A204.1 (cell line): ENCODE measurements at regions not wholly inside any gene's neighbourhood (a gene's known extent, or its start where the extent isn't known, plus 50 kb on each side); places are given as distances from the start of the nearest gene placed in this dataset.

Source experiments
- FAIRE-seq: peaks from 2 replicates; lab custom pipeline; 2012; peaks lifted over from hg19 to GRCh38; lab: Jason Lieb, UNC

GRCh38 chr2:203813684-203814083 lies 53.9 kb upstream of the CTLA4 start:
- no peak for FAIRE-seq

DNA sequence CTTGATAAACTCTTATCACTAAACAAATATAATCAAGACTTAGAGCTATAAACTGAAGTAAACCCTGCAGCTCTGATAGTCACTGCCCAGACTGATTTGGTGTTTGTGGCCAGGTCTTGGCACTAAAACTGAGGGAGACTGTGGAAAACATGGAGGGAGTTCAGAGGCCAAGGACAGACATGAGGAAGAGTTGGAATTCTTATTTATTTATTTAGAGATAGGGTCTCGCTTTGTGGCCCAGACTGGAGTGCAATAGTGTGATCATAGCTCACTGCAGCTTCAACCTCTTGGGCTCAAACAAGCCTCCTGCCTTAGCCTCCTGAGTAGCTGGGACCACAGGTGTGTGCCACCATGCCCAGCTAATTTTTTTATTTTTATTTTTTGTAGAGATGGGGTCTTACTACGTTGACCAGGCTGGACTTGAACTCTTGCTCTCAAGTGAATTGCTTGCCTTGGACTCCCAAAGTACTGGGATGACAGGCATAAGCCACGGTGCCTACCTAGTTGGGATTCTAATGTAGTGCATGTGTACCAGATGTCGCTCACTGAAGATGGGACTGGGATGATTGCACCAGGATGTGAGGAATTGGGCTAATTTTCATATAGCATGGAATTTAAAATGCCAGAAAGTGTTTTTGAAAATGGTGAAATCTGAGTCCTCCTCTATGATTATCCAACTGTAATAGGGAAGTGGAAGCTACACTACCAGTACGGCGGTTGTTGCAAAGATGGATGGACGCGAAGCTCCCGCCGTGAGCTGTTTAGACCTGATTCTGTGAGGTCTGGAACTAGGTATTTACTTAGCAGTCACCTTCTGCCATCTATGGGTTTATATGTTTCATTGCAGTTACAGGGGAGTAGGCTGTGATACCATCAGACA lies 52.7 kb upstream of the CTLA4 start:
- peak; percentile 69 for FAIRE-seq

DNA sequence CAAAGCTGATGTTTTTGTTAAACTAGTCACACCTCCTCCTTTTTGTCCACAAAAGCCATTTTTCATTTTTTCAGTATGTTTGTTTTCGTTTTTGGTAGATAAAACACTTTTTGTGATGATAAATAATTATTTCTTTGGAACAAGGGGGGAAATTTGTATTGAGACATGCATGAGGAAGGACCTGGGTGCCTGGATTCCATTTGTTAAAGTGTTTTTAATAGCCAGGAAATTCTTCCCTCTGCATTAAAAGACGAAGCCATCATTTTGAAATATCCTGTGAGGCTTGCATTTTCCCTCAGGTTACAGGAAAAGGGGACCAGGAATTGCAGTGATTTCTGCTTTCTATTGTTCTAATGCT lies 52.1 kb upstream of the CTLA4 start:
- FAIRE-seq: no peak

DNA sequence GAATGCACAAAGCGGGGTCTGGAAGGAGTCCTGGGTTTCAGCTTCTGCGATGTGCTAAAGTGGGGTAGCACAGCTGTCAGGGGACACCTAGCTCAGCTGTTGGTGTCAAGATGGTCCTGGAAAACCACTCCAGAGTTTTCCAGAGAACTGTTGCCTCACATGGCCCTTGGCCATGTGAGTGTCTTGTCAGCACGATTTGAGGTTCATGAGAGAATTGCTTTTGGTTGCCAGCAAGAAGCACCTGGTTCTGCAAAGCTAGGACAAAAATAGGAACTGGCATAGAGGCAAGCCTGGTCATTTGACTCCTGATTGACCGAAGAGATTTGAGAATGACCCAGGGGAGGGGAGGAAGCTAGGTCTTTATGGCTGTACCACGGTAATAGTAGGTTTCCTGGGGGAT lies 50.4 kb upstream of the CTLA4 start:
- FAIRE-seq: no peak
